SK-N-SH treated with all-trans-retinoic acid at 6 μM for 48 hours (cell line): ENCODE measurements at regions not wholly inside any gene's neighbourhood (a gene's known extent, or its start where the extent isn't known, plus 50 kb on each side); places are given as distances from the start of the nearest gene placed in this dataset.

ENCODE experiments used
- ATAC-seq: fragments of 200-7000 bp; cut with Tn5 transposase; 3 replicates; pipeline ENCODE4 v1.9.1; 2020; ENCODE audit warnings: mild to moderate bottlenecking, moderate library complexity
- ARNTL ChIP-seq: fragments of 450-650 bp; formaldehyde crosslinking; IDR thresholded peaks from 2 replicates; pipeline ENCODE4 v1.5.0; 2020; ENCODE audit warnings: low read depth, mild to moderate bottlenecking, moderate library complexity, borderline replicate concordance
- BACH2 ChIP-seq: fragments of 250-450 bp; sonication (Bioruptor Pico); IDR thresholded peaks from 2 replicates; pipeline ENCODE4 v1.9.0; 2021; ENCODE audit warnings: mild to moderate bottlenecking, borderline replicate concordance
- CSRNP3 ChIP-seq: fragments of 250-450 bp; sonication (Bioruptor Pico); IDR thresholded peaks from 2 replicates; pipeline ENCODE4 v1.5.1; 2021; ENCODE audit warnings: mild to moderate bottlenecking, moderate library complexity
- ESRRG ChIP-seq: fragments of 250-450 bp; sonication (Bioruptor Pico); IDR thresholded peaks from 2 replicates; pipeline ENCODE4 v1.6.1; 2021; ENCODE audit warnings: mild to moderate bottlenecking
- GLIS3 ChIP-seq: fragments of 250-450 bp; sonication (Bioruptor Pico); IDR thresholded peaks from 2 replicates; pipeline ENCODE4 v1.5.0; 2020; ENCODE audit warnings: mild to moderate bottlenecking, moderate library complexity
- ISL1 ChIP-seq: fragments of 250-450 bp; sonication (Bioruptor Pico); IDR thresholded peaks from 2 replicates; pipeline ENCODE4 v2.1.2; 2022; ENCODE audit warnings: mild to moderate bottlenecking, moderate library complexity
- OSR1 ChIP-seq: fragments of 250-450 bp; sonication (Bioruptor Pico); IDR thresholded peaks from 2 replicates; pipeline ENCODE4 v1.8.0; 2022; ENCODE audit warnings: moderate library complexity, mild to moderate bottlenecking, inconsistent platforms
- PPARA ChIP-seq: fragments of 250-450 bp; sonication (Bioruptor Pico); IDR thresholded peaks from 2 replicates; pipeline ENCODE4 v1.5.0; 2020; ENCODE audit warnings: mild to moderate bottlenecking, borderline replicate concordance
- RARB ChIP-seq: fragments of 250-450 bp; sonication (Bioruptor Pico); IDR thresholded peaks from 2 replicates; pipeline ENCODE4 v1.8.0; 2021; ENCODE audit warnings: mild to moderate bottlenecking, moderate library complexity
- SNAI2 ChIP-seq: fragments of 250-450 bp; sonication (Bioruptor Pico); IDR thresholded peaks from 2 replicates; pipeline ENCODE4 v1.5.0; 2020; ENCODE audit warnings: mild to moderate bottlenecking, moderate library complexity
- TCF4 ChIP-seq: fragments of 250-450 bp; sonication (Bioruptor Pico); IDR thresholded peaks from 2 replicates; pipeline ENCODE4 v1.8.0; 2021; ENCODE audit warnings: mild to moderate bottlenecking, moderate library complexity, borderline replicate concordance
- TOX ChIP-seq: fragments of 250-450 bp; sonication (Bioruptor Pico); IDR thresholded peaks from 2 replicates; pipeline ENCODE4 v1.8.0; 2021; ENCODE audit warnings: mild to moderate bottlenecking, moderate library complexity, borderline replicate concordance
- ZC3H10 ChIP-seq: fragments of 250-450 bp; sonication (Bioruptor Pico); IDR thresholded peaks from 2 replicates; pipeline ENCODE4 v1.5.1; 2021; ENCODE audit warnings: mild to moderate bottlenecking, moderate library complexity
- ZFP3 ChIP-seq: fragments of 250-450 bp; sonication (Bioruptor Pico); IDR thresholded peaks from 2 replicates; pipeline ENCODE4 v1.5.0; 2020; ENCODE audit warnings: mild to moderate bottlenecking, moderate library complexity
- ZFP30 ChIP-seq: fragments of 450-650 bp; formaldehyde crosslinking; IDR thresholded peaks from 2 replicates; pipeline ENCODE4 v1.5.0; 2022; ENCODE audit warnings: mild to moderate bottlenecking, moderate library complexity
- ZNF565 ChIP-seq: fragments of 450-650 bp; formaldehyde crosslinking; conservative IDR thresholded peaks from 2 replicates; pipeline ENCODE4 v1.5.0; 2020; ENCODE audit warnings: low read depth, mild to moderate bottlenecking, moderate library complexity
- ZNF70 ChIP-seq: fragments of 450-650 bp; formaldehyde crosslinking; IDR thresholded peaks from 2 replicates; pipeline ENCODE4 v1.5.0; 2020; ENCODE audit warnings: mild to moderate bottlenecking, moderate library complexity
- ZNF8 ChIP-seq: fragments of 450-650 bp; formaldehyde crosslinking; IDR thresholded peaks from 2 replicates; pipeline ENCODE4 v1.5.0; 2020; ENCODE audit warnings: mild to moderate bottlenecking, moderate library complexity
- TF ChIP-seq, protein P1 (sequence below): fragments of 250-450 bp; sonication (Bioruptor Pico); IDR thresholded peaks from 2 replicates; pipeline ENCODE4 v1.5.1; 2020; ENCODE audit warnings: low read depth, mild to moderate bottlenecking, moderate library complexity
- TF ChIP-seq, protein P2 (sequence below): fragments of 250-450 bp; sonication (Bioruptor Pico); IDR thresholded peaks from 2 replicates; pipeline ENCODE4 v1.5.0; 2020; ENCODE audit warnings: mild to moderate bottlenecking, moderate library complexity
- TF ChIP-seq, protein P3 (sequence below): fragments of 250-450 bp; sonication (Bioruptor Pico); IDR thresholded peaks from 2 replicates; pipeline ENCODE4 v1.8.0; 2021; ENCODE audit warnings: low read depth, mild to moderate bottlenecking, moderate library complexity, borderline replicate concordance

DNA sequence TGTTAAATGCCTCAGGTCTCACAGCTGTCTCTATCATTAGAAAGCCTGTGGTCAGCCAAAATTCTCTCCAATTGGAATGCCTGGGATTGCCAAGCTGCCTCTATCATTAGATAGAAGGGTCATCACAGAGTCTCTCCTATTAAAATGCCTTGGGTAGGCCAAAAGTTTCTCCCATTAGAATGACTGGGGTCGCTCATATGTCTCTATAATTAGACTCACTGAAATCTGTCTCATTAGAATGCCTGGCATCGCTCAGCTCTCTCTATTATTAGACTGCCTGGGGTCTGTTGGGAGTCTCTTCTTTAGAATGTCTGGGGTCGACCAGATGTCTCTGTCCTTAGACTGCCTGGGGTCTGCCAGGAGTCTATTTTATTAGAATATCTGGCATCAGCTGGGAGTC, 2265.1 kb downstream of the TP53TG3F start:
- no peak for TF ChIP-seq OSR1 (CRISPR knock-in tag)
- TF ChIP-seq PPARA = no peak
- TF ChIP-seq, protein P1, sequence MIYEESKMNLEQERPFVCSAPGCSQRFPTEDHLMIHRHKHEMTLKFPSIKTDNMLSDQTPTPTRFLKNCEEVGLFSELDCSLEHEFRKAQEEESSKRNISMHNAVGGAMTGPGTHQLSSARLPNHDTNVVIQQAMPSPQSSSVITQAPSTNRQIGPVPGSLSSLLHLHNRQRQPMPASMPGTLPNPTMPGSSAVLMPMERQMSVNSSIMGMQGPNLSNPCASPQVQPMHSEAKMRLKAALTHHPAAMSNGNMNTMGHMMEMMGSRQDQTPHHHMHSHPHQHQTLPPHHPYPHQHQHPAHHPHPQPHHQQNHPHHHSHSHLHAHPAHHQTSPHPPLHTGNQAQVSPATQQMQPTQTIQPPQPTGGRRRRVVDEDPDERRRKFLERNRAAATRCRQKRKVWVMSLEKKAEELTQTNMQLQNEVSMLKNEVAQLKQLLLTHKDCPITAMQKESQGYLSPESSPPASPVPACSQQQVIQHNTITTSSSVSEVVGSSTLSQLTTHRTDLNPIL = no peak
- TF ChIP-seq ZNF565 (CRISPR knock-in tag) = no peak
- no peak for TF ChIP-seq ZFP30 (CRISPR knock-in tag)
- no peak for ATAC-seq

DNA sequence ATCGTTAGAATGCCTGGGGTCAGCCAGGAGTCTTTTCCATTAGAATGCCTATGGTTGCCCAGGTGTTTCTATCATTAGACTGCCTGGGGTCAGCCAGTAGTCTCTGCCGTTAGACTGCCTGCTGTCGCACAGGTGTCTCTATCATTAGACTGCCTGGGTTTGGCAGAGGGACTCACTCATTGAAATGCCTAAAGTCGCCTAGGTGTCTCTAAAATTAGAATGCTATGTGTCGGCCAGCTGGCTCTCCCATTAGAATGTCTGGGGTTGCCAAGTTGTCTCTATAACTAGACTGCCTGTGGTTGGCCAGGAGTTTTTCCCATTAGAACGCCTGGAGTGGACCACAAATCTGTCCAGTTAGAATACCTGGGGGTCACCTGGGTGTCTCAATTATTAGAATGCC, 2266.5 kb downstream of the TP53TG3F start:
- TF ChIP-seq RARB (CRISPR knock-in tag) (no peak), TCF4 (CRISPR knock-in tag) (no peak), ZC3H10 (no peak), GLIS3 (no peak), PPARA (no peak), TOX (CRISPR knock-in tag) (no peak), ESRRG (CRISPR knock-in tag) (no peak), ISL1 (CRISPR knock-in tag) (no peak), ZNF70 (CRISPR knock-in tag) (no peak), BACH2 (CRISPR knock-in tag) (no peak), SNAI2 (no peak)
- TF ChIP-seq, protein P2, sequence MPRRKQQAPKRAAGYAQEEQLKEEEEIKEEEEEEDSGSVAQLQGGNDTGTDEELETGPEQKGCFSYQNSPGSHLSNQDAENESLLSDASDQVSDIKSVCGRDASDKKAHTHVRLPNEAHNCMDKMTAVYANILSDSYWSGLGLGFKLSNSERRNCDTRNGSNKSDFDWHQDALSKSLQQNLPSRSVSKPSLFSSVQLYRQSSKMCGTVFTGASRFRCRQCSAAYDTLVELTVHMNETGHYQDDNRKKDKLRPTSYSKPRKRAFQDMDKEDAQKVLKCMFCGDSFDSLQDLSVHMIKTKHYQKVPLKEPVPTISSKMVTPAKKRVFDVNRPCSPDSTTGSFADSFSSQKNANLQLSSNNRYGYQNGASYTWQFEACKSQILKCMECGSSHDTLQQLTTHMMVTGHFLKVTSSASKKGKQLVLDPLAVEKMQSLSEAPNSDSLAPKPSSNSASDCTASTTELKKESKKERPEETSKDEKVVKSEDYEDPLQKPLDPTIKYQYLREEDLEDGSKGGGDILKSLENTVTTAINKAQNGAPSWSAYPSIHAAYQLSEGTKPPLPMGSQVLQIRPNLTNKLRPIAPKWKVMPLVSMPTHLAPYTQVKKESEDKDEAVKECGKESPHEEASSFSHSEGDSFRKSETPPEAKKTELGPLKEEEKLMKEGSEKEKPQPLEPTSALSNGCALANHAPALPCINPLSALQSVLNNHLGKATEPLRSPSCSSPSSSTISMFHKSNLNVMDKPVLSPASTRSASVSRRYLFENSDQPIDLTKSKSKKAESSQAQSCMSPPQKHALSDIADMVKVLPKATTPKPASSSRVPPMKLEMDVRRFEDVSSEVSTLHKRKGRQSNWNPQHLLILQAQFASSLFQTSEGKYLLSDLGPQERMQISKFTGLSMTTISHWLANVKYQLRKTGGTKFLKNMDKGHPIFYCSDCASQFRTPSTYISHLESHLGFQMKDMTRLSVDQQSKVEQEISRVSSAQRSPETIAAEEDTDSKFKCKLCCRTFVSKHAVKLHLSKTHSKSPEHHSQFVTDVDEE (CRISPR knock-in tag) = no peak
- ATAC-seq = no peak

DNA sequence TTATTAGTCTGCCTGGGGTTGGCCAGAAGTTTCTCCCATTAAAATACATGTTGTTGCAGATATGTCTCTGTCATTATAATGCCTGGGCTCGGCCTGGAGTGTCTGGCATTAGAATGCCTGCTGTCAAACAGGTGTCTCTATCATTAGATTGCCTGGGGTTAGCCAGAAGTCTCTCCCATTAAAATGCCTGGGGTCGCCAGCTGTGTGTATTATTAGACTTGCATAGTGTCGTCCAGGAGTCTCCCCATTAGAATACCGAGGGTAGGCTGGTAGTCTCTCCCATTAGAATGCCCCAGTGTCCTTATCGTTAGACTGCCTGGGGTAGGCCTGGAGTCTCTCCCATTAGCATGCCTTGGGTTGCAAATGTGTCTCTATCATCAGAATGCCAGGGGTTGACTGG, 2270.8 kb downstream of the TP53TG3F start:
- no peak for ATAC-seq
- TF ChIP-seq TCF4 (CRISPR knock-in tag) = no peak
- TF ChIP-seq, protein P3, sequence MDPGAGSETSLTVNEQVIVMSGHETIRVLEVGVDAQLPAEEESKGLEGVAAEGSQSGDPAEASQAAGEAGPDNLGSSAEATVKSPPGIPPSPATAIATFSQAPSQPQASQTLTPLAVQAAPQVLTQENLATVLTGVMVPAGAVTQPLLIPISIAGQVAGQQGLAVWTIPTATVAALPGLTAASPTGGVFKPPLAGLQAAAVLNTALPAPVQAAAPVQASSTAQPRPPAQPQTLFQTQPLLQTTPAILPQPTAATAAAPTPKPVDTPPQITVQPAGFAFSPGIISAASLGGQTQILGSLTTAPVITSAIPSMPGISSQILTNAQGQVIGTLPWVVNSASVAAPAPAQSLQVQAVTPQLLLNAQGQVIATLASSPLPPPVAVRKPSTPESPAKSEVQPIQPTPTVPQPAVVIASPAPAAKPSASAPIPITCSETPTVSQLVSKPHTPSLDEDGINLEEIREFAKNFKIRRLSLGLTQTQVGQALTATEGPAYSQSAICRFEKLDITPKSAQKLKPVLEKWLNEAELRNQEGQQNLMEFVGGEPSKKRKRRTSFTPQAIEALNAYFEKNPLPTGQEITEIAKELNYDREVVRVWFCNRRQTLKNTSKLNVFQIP (CRISPR knock-in tag) = no peak
- TF ChIP-seq ARNTL (CRISPR knock-in tag) = no peak
- no peak for TF ChIP-seq CSRNP3 (CRISPR knock-in tag)
- no peak for TF ChIP-seq ZNF8 (CRISPR knock-in tag)
- no peak for TF ChIP-seq GLIS3
- no peak for TF ChIP-seq ZFP3 (CRISPR knock-in tag)
- TF ChIP-seq, protein P1 = no peak
- no peak for TF ChIP-seq ESRRG (CRISPR knock-in tag)
- no peak for TF ChIP-seq BACH2 (CRISPR knock-in tag)
- TF ChIP-seq TOX (CRISPR knock-in tag) = no peak
